GM19397 (cell line): ENCODE measurements at regions not wholly inside any gene's neighbourhood (a gene's known extent, or its start where the extent isn't known, plus 50 kb on each side); places are given as distances from the start of the nearest gene placed in this dataset.

ENCODE experiments used
- ATAC-seq: cut with Tn5 transposase; IDR thresholded peaks from one replicate; pipeline ENCODE4 v1.9.1; 2021; ENCODE audit warnings: mild to moderate bottlenecking, moderate library complexity; ENCODE audit not compliant: unreplicated experiment

DNA sequence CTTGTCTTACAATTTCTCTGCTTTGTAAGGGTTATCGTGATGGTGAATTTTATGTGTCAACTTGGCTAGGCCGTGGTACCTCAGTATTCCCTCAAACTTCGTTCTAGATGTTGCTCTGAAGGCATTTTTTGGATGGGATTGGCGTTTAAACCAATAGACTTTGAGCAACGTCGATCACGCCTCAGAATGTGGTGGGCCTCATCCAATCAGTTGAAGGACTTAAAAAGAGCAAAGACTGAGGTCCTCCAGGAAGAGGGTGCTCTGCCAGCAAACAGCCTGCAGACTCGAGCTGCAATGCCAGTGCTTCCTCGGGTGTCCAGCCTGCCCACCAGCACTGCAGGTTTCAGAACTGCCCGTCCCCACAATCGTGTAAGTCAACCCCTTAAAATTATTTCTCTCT, 145.8 kb upstream of the SALL3 start:
- no peak for ATAC-seq

DNA sequence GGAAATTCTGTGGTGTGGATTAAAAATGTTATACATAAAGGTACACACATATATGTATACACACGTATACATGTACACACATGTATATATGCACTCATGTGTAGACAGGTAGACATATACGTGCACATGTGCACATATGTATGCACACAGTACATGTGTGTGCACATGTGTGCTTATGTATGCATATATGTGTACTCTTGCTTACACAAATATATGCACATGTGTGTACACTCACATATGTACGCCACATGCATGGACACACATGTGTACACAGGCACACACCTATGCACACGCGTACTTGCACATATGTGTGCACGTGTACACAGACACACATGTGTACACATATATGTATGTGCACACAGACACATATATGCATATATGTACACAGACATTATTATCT, 142.8 kb upstream of the SALL3 start:
- no peak for ATAC-seq

- ATAC-seq, result no peak
Observed at GRCh38 chr18:78837754-78838153, 141.9 kb upstream of the SALL3 start.

DNA sequence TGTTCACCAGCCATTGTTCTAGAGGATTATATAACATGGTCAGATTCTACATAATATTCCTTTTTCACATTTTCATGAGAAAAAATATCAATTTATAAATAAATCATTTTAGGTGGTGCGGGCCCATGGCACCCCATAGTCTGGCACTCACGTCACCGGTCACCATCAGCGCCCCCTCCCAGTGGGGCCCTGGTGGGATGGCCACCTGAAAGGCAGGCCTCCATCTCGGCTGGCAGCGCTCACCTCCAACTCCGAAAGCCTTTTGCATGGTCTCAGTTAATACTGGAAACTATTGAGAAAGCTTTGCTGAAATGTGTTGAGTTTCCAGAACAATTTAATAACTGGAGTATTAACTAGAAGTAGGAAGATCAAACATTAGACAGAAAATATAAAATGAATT, 141.4 kb upstream of the SALL3 start:
- ATAC-seq, result no peak

DNA sequence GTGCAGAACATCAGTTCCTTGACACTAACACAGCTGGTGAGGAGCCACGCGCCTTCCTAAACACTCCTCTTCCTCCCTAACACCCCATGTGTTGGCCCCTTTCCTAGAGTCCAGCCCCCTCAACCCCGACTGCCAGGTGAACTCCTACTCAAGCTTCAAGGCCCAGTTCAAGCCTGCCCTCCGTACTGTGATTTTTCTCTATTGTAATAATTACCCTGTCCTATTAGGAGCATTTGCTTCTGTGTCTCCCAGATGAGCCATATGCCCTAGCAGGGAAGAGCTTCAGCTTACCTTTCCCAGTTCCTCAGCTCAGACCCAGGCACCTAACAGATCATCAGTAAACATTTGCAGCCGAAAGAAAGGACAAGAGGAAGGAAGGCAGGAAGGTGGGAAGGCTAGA, 130.6 kb upstream of the SALL3 start:
- ATAC-seq, result no peak

DNA sequence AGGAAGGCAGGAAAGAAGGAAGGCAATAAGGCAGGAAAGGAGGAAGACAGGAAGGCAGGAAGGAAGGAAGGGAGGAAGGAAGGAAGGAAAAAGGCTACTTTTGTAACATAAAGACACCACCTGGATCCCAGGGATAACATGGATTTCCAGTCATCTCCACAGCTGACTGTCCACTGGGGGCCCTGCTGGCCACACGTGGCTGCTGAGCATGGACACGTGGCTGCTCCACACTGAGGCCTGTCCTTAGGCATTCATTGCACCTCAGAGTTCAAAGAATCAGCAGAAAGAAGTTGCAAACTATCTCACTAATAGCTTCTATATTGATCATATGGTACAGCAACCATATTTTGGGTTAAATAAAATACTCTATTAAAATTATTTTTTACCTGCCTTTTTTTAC, 130.2 kb upstream of the SALL3 start:
- ATAC-seq, result no peak

DNA sequence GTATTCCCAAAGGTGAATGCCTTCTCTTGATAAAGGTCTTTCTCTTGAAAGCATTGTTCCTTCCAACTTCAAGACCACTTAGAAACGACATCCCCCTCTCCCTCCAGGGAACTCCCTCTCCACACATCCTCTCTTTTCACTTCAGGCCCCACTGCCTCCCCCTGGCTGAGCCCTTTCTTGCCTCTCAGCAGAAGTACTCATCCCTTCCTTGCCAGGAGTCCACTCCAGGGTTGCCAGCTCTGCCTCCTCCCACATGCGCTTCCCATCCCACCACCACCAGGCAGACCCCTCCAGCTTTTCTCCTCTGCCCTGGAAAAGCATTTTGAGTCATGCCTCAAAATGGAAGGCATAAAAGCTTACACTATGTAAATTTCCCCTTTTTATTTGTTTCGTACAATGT, 126.3 kb upstream of the SALL3 start:
- no peak for ATAC-seq

GRCh38 chr18:78855188-78855587, 124.4 kb upstream of the SALL3 start:
- no peak for ATAC-seq

- ATAC-seq, result no peak
Observed at GRCh38 chr18:78856569-78857313, 122.9 kb upstream of the SALL3 start.

DNA sequence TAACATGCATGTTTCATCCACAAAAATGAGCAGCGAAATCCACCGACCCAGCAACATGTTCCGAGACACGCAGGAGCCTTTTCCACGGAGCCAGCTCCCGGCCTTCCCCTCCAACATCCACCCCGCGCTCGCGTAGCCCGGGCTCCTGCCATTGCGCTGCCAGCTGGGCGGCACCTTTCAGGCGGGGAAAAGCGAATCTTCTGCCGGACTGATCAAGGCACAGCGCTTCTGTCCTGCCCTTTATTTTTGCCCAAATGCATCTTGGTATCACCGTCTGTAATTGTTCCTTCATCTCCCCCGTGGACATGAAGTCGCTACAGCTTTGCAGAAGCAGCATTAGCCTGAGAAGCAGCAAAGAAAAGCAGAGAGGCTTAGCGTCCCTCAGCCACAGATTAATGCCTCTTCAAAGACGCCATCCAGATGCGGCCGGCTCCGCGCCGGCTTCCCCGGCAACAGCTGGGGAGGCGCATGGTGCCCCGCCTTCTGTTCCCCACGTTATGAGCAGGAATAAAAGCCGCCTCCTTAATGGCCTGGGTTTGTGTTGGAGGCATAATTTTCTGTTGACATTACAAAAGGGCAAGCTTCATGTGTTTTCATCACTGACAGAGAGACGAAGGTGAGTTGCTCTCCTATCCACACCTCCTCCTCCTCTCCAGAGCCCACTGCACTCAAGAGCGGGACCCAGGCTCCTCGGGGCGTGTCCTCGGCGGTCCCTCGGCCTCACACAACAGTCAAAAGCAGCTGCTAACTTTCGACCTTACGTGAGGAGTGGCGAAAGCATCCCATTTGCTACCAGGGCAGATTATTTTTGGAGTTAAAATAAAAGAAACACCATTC, 122.1 kb upstream of the SALL3 start:
- no peak for ATAC-seq

- no peak for ATAC-seq
Observed at GRCh38 chr18:78859686-78860085, 119.9 kb upstream of the SALL3 start.

DNA sequence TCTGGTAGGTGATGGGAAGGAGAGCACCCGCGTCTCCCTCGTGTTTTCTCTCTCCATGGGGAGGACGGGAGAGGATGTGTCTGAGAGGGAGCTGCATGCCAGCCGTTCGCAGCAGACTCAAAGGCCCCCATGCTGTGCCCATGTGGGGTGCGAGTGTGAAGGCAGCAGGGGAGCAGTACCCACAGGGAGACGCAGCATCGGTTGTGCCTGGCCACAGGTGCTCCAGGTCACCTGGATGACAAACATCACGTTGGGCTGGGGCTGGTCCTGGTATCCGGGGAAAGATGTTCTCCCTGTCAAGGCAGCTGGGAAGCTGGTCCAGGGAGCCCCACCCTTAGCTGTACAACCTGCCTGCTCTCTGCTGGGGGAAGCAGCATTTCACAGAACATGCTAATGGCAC, 119.5 kb upstream of the SALL3 start:
- no peak for ATAC-seq

- ATAC-seq, result no peak
Observed at GRCh38 chr18:78861116-78861515, 118.5 kb upstream of the SALL3 start.

GRCh38 chr18:78861706-78862105, 117.9 kb upstream of the SALL3 start:
- no peak for ATAC-seq

- ATAC-seq, result no peak
Observed at GRCh38 chr18:78862395-78862794, 117.2 kb upstream of the SALL3 start.

DNA sequence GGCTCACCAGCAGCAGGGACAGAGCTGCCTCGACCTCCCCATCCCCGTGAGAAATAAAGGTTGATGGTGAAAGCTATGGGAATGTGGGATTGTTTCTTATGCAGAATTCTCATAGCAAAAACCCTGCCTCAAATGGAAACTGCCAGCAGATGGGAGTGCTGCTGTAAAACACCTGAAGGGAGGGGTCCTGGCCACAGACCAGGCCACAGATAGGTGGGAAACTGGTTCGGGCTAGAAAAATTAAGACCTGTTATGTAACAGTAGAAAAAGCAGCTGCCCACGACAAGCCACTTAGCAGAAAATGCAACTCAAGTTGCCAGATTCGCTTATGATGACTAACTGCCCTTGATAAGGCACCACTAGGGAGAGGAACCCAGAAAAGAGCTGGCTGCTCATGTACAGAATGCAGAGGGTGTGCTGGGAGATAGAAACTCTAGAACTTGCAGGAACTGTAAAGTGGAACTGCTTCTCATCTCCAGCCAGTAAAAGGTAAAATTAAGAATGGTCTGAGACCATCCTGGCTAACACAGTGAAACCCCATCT, 114.5 kb upstream of the SALL3 start:
- ATAC-seq, result no peak

- no peak for ATAC-seq
Observed at GRCh38 chr18:78865771-78866310, 113.8 kb upstream of the SALL3 start.

DNA sequence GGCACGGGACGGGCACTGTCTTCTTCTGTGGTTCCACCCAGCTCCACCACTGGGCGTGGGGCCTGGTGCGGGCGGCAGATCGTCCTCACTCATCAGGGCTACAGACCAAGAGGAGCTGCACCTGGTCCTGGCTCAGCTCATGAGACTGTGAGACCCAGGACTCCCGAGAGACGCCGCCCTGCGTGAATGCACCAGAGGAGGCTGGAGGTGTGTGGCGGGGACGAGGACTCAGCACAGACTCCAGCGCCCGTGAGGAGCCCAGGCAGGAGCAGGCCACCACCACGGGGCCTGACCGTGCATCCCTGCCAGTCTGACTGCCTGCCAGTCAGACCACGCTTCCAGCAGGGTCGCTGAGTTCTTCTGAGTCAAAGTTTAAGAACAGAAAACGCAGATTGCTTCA, 112.5 kb upstream of the SALL3 start:
- ATAC-seq, result no peak

- ATAC-seq, result no peak
Observed at GRCh38 chr18:78868330-78869316, 111.0 kb upstream of the SALL3 start.

DNA sequence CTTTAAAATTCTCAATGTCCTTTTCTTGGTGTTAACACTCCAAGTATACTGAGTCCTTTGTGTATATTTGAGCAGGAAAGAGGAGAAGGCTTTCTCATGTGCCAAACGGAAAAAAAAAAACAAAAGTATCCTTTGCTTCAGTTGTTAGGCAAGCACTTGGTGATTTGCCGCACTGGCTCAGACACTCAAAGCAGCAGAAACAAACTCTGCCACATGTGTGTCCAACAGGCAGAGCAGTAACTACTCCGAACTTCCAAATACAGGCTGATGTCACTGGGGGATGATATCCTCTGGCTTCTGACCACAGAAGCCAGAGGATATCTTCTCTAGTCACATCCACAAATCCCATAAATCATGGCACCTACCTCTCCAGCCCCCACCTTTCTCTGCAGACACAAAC, 108.0 kb upstream of the SALL3 start:
- ATAC-seq, result no peak
